GM19372 (cell line): ENCODE measurements at regions not wholly inside any gene's neighbourhood (a gene's known extent, or its start where the extent isn't known, plus 50 kb on each side); places are given as distances from the start of the nearest gene placed in this dataset.

Experiments
- ATAC-seq: cut with Tn5 transposase; IDR thresholded peaks from one replicate; pipeline ENCODE4 v1.9.1; 2021; ENCODE audit warnings: mild to moderate bottlenecking, low read depth, moderate library complexity; ENCODE audit not compliant: unreplicated experiment

GRCh38 chr4:147303174-147303872 lies 177.6 kb upstream of the EDNRA start:
- ATAC-seq, result no peak

- ATAC-seq, result no peak
Observed at GRCh38 chr4:147303873-147304229, 177.0 kb upstream of the EDNRA start.

- no peak for ATAC-seq
Observed at GRCh38 chr4:147307896-147308674, 172.8 kb upstream of the EDNRA start.

GRCh38 chr4:147309434-147309833 lies 171.5 kb upstream of the EDNRA start:
- ATAC-seq, result no peak

GRCh38 chr4:147310312-147310711 lies 170.6 kb upstream of the EDNRA start:
- no peak for ATAC-seq

- ATAC-seq, result no peak
Observed at GRCh38 chr4:147311956-147312355, 168.9 kb upstream of the EDNRA start.

- ATAC-seq, result no peak
Observed at GRCh38 chr4:147312376-147313046, 168.4 kb upstream of the EDNRA start.

GRCh38 chr4:147313108-147313507 lies 167.8 kb upstream of the EDNRA start:
- no peak for ATAC-seq

GRCh38 chr4:147318586-147318985 lies 162.3 kb upstream of the EDNRA start:
- ATAC-seq, result no peak

GRCh38 chr4:147325571-147325981 lies 155.3 kb upstream of the EDNRA start:
- no peak for ATAC-seq

GRCh38 chr4:147326591-147326990 lies 154.3 kb upstream of the EDNRA start:
- ATAC-seq, result no peak

GRCh38 chr4:147327322-147327721 lies 153.6 kb upstream of the EDNRA start:
- ATAC-seq, result no peak

- no peak for ATAC-seq
Observed at GRCh38 chr4:147328189-147328588, 152.7 kb upstream of the EDNRA start.

- no peak for ATAC-seq
Observed at GRCh38 chr4:147328756-147329446, 152.0 kb upstream of the EDNRA start.

GRCh38 chr4:147332091-147332490 lies 148.8 kb upstream of the EDNRA start:
- no peak for ATAC-seq

- no peak for ATAC-seq
Observed at GRCh38 chr4:147334478-147334877, 146.4 kb upstream of the EDNRA start.

- ATAC-seq, result no peak
Observed at GRCh38 chr4:147335183-147335582, 145.7 kb upstream of the EDNRA start.

GRCh38 chr4:147336252-147336651 lies 144.6 kb upstream of the EDNRA start:
- ATAC-seq, result no peak

GRCh38 chr4:147339100-147339499 lies 141.8 kb upstream of the EDNRA start:
- ATAC-seq, result no peak

- no peak for ATAC-seq
Observed at GRCh38 chr4:147340111-147340510, 140.8 kb upstream of the EDNRA start.

- ATAC-seq, result no peak
Observed at GRCh38 chr4:147340591-147341120, 140.2 kb upstream of the EDNRA start.
